GM12878 (cell line): ENCODE measurements at regions not wholly inside any gene's neighbourhood (a gene's known extent, or its start where the extent isn't known, plus 50 kb on each side); places are given as distances from the start of the nearest gene placed in this dataset.

ENCODE experiments used
- ATAC-seq: fragments of 200-7000 bp; cut with Tn5 transposase; 3 replicates; pipeline ENCODE4 v1.9.1; 2020; ENCODE audit warnings: mild to moderate bottlenecking, moderate library complexity
- BruUV-seq: library from RNA; stranded (reverse); fragments of 400-500 nt; replicated peaks from 2 replicates; lab custom pipeline; 2021; lab: Mats Ljungman, UMichigan
- CTCF ChIA-PET: fragments of 300-600 bp; sonication (Branson Sonifier 250); formaldehyde crosslinking; extraction: SDS; loops from one replicate; lab custom pipeline; 2021; ENCODE audit warnings: inconsistent platforms; lab: Yijun Ruan, JAX
- POLR2A ChIA-PET: fragments of 350-600 bp; formaldehyde crosslinking; extraction: SDS; loops from one replicate; lab custom pipeline; 2021; ENCODE audit warnings: inconsistent platforms; lab: Charles Lee
- RAD21 ChIA-PET: fragments of 300-600 bp; sonication (Branson Sonifier 250); formaldehyde crosslinking; loops from one replicate; lab custom pipeline; 2023; ENCODE audit warnings: antibody characterized with exemption; ENCODE audit not compliant: unreplicated experiment; lab: Charles Lee
- SMC1A ChIA-PET: fragments of 300-600 bp; sonication (Branson Sonifier 250); formaldehyde crosslinking; loops from one replicate; lab custom pipeline; 2023; ENCODE audit not compliant: unreplicated experiment, uncharacterized antibody; lab: Charles Lee
- DNase-seq: peaks from one replicate; pipeline ENCODE4 v3.0.0-alpha.2; 2011; ENCODE audit warnings: low read depth, low spot score
- FAIRE-seq: peaks from 3 replicates; lab custom pipeline; 2011; peaks lifted over from hg19 to GRCh38; lab: Jason Lieb, UNC
- H2AFZ ChIP-seq: 2 replicates; pipeline ENCODE4 v1.6.0; 2011; ENCODE audit warnings: low read depth, low read length, control low read depth; ENCODE audit not compliant: control insufficient read depth
- H3K27ac ChIP-seq: 2 replicates; pipeline ENCODE4 v1.5.1; 2011; ENCODE audit warnings: control low read depth; ENCODE audit not compliant: control insufficient read depth, insufficient read depth
- H3K27me3 ChIP-seq, 2 experiments: replicated peaks in 1 of 2; 2 replicates each; pipeline versions ENCODE4 v1.6.0 to v1.6.1; 2011; ENCODE audit warnings: low read length in 1 of 2; ENCODE audit not compliant: control insufficient read depth in 2 of 2, insufficient read depth in 2 of 2
- H3K36me3 ChIP-seq, 2 experiments: 2 replicates each; pipeline ENCODE4 v1.5.1; 2011; ENCODE audit warnings: low read length in 1 of 2; ENCODE audit not compliant: control insufficient read depth in 2 of 2, insufficient read depth in 2 of 2
- H3K4me1 ChIP-seq: 2 replicates; pipeline ENCODE4 v1.6.1; 2011; ENCODE audit warnings: mild to moderate bottlenecking, low read length, moderate library complexity, mixed read lengths; ENCODE audit not compliant: control insufficient read depth, insufficient read depth
- H3K4me2 ChIP-seq: 2 replicates; pipeline ENCODE4 v1.6.0; 2011; ENCODE audit warnings: control low read depth; ENCODE audit not compliant: control insufficient read depth, insufficient read depth
- H3K4me3 ChIP-seq: fragments of 200-600 bp; sonication (generic); 2 replicates; pipeline ENCODE4 v1.5.1; 2016
- H3K79me2 ChIP-seq: 2 replicates; pipeline ENCODE4 v1.6.0; 2011; ENCODE audit warnings: low read length; ENCODE audit not compliant: control insufficient read depth, insufficient read depth
- H3K9ac ChIP-seq: 2 replicates; pipeline ENCODE4 v1.8.0; 2011; ENCODE audit warnings: low read length, control low read depth, mixed read lengths; ENCODE audit not compliant: control insufficient read depth, insufficient read depth
- H3K9me3 ChIP-seq: replicated peaks from 3 replicates; pipeline ENCODE4 v1.5.1; 2011; ENCODE audit warnings: mild to moderate bottlenecking, low read length; ENCODE audit not compliant: control insufficient read depth, insufficient read depth
- H4K20me1 ChIP-seq: 2 replicates; pipeline ENCODE4 v1.6.0; 2011; ENCODE audit not compliant: control insufficient read depth, insufficient read depth
- ASH2L ChIP-seq: fragments of 300-600, 200-600 bp; sonication (generic); IDR thresholded peaks from 2 replicates; pipeline ENCODE4 v1.6.1; 2017; ENCODE audit warnings: low read depth, mild to moderate bottlenecking, borderline replicate concordance
- CBFB ChIP-seq: IDR thresholded peaks from 2 replicates; pipeline ENCODE4 v1.6.1; 2016; ENCODE audit warnings: antibody characterized with exemption, low read depth
- CHD1 ChIP-seq: IDR thresholded peaks from 2 replicates; pipeline ENCODE4 v1.6.1; 2012; ENCODE audit warnings: low read depth, low read length, improper control_type of control experiment
- IKZF1 ChIP-seq: fragments of 450-650 bp; conservative IDR thresholded peaks from 2 replicates; pipeline ENCODE4 v1.6.1; 2017; ENCODE audit warnings: antibody characterized with exemption, mild to moderate bottlenecking
- IKZF2 ChIP-seq, 2 experiments: fragments of 450-650 bp; IDR thresholded peaks; 2 replicates each; pipeline ENCODE4 v1.6.1; 2017; ENCODE audit warnings: mild to moderate bottlenecking in 2 of 2, moderate library complexity in 2 of 2
- NBN ChIP-seq: fragments of 450-650 bp; IDR thresholded peaks from 2 replicates; pipeline ENCODE4 v1.6.1; 2016
- WGBS: methylation state at CpG from one replicate; pipeline ENCODE4 v1.1.6; 2016; ENCODE audit warnings: low lambda C conversion rate; ENCODE audit not compliant: insufficient replicate concordance, insufficient coverage; ENCODE audit errors: missing lambda C conversion rate; 5-methylcytosine and 5-hydroxymethylcytosine counted together
- in situ Hi-C: fragments of 300-500 bp; cut with MboI; formaldehyde crosslinking; loops from 9 replicates; pipeline ENCODE4 v1.14.3; 2018; ENCODE audit warnings: mixed read lengths
- intact Hi-C: fragments of 100-400 bp; cut with micrococcal nuclease; formaldehyde crosslinking; loops from one replicate; pipeline ENCODE4 v1.14.2; 2022; ENCODE audit not compliant: unreplicated experiment
- TF ChIP-seq, protein P1 (sequence below): fragments of 450-650 bp; IDR thresholded peaks from 2 replicates; pipeline ENCODE4 v1.6.1; 2017; ENCODE audit warnings: mild to moderate bottlenecking, moderate library complexity
- TF ChIP-seq, protein P2 (sequence below): fragments of 150-350 bp; IDR thresholded peaks from 2 replicates; pipeline ENCODE4 v1.6.1; 2014; ENCODE audit warnings: mild to moderate bottlenecking, low read depth, low read length

DNA sequence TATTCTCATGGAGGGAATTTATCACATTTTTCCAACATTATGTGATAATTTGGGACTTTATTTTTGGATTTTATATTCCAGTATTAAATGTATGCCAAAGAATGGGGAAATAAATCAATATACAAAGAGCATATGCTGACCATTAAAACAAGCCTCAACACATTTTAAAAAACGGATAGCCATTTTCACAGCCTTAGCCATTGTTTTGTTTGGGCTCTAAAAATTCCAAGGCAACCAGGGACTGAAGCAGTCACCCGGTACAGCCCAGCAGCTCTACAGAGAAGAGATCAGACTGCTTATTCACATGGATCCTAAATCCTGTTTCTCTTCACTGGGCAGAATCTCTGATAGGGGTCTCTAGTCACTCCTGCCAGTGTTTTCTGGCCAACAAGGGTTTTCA lies 150.2 kb upstream of the OGFRL1 start:
- Histone ChIP-seq H3K27ac (no peak overlapping the region), H3K4me1 (no peaks in the 10 kb centered on the region), H3K36me3 (no peaks in the 10 kb centered on the region), H3K79me2 (no peaks in the 10 kb centered on the region), H3K4me3 (no peak overlapping the region), H3K27me3 (no peaks in the 10 kb centered on the region), H4K20me1 (no peaks in the 10 kb centered on the region), H3K4me2 (no peak overlapping the region), H2AFZ (no peak overlapping the region), H3K9me3 (no peaks in the 10 kb centered on the region), H3K9ac (no peak overlapping the region)
- FAIRE-seq (no peak), ATAC-seq (no peak), DNase-seq (no peak)
- TF ChIP-seq, protein P1, sequence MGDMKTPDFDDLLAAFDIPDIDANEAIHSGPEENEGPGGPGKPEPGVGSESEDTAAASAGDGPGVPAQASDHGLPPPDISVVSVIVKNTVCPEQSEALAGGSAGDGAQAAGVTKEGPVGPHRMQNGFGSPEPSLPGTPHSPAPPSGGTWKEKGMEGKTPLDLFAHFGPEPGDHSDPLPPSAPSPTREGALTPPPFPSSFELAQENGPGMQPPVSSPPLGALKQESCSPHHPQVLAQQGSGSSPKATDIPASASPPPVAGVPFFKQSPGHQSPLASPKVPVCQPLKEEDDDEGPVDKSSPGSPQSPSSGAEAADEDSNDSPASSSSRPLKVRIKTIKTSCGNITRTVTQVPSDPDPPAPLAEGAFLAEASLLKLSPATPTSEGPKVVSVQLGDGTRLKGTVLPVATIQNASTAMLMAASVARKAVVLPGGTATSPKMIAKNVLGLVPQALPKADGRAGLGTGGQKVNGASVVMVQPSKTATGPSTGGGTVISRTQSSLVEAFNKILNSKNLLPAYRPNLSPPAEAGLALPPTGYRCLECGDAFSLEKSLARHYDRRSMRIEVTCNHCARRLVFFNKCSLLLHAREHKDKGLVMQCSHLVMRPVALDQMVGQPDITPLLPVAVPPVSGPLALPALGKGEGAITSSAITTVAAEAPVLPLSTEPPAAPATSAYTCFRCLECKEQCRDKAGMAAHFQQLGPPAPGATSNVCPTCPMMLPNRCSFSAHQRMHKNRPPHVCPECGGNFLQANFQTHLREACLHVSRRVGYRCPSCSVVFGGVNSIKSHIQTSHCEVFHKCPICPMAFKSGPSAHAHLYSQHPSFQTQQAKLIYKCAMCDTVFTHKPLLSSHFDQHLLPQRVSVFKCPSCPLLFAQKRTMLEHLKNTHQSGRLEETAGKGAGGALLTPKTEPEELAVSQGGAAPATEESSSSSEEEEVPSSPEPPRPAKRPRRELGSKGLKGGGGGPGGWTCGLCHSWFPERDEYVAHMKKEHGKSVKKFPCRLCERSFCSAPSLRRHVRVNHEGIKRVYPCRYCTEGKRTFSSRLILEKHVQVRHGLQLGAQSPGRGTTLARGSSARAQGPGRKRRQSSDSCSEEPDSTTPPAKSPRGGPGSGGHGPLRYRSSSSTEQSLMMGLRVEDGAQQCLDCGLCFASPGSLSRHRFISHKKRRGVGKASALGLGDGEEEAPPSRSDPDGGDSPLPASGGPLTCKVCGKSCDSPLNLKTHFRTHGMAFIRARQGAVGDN = no peak
- POLR2A ChIA-PET = no interaction called here
- CTCF ChIA-PET = no interaction called here
- SMC1A ChIA-PET = no interaction called here
- in situ Hi-C loops (no loop called here), intact Hi-C loops (no loop called here)
- RAD21 ChIA-PET = no interaction called here
- 20% methylated on average over 2 of the region's 2 CpGs for WGBS
- BruUV-seq = no TSS peak

DNA sequence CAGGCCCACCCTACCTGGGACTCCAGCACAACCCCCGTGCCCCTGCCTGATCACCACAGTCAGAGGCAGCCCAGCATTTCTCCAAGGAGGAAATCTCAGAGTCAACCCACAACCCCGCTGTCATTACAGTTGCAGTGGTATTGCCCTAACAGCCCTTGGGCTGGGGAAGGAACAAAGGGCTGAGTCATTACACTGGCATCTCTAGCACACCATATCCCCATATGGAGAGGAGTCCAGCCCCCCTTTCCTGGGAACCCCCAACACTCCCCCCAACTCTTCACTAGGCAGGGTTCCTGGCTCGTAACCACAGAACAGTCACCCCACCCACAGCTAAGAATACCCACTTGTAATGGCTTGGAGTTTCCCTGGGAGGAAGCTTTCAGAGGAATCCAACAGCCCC lies 149.4 kb upstream of the OGFRL1 start:
- RAD21 ChIA-PET = interaction anchor here (0.6 kb wide), 1 partner anchor 244 kb away, joined by 3 read pairs; no protein-coding TSS in a partner anchor
- intact Hi-C loops = no loop called here

More for the DNA sequence above, 149.4 kb upstream of the OGFRL1 start:
- Histone ChIP-seq H3K4me3 (no peak overlapping the region), H3K9ac (no peak overlapping the region), H3K27ac (no peak overlapping the region), H2AFZ (no peak overlapping the region), H3K27me3 (no peaks in the 10 kb centered on the region), H3K79me2 (no peaks in the 10 kb centered on the region), H3K36me3 (no peaks in the 10 kb centered on the region), H3K9me3 (no peaks in the 10 kb centered on the region), H4K20me1 (no peaks in the 10 kb centered on the region), H3K4me2 (no peak overlapping the region), H3K4me1 (no peaks in the 10 kb centered on the region)
- POLR2A ChIA-PET = interaction anchor here (0.6 kb wide), 1 partner anchor 35 kb away, joined by 3 read pairs; no protein-coding TSS in a partner anchor
- BruUV-seq = no TSS peak
- in situ Hi-C loops = no loop called here
- DNase-seq (no peak), FAIRE-seq (no peak), ATAC-seq (no peak)
- CTCF ChIA-PET = no interaction called here
- TF ChIP-seq IKZF2 (IDR thresholded peaks at IDR 0.05) (no peak), CBFB (no peak), NBN (no peak), CHD1 (no peak), IKZF1 (no peak), ASH2L (no peak)
- TF ChIP-seq, protein P2, sequence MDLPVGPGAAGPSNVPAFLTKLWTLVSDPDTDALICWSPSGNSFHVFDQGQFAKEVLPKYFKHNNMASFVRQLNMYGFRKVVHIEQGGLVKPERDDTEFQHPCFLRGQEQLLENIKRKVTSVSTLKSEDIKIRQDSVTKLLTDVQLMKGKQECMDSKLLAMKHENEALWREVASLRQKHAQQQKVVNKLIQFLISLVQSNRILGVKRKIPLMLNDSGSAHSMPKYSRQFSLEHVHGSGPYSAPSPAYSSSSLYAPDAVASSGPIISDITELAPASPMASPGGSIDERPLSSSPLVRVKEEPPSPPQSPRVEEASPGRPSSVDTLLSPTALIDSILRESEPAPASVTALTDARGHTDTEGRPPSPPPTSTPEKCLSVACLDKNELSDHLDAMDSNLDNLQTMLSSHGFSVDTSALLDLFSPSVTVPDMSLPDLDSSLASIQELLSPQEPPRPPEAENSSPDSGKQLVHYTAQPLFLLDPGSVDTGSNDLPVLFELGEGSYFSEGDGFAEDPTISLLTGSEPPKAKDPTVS = no peak
- WGBS = 21% methylated on average over 3 of the region's 3 CpGs
- SMC1A ChIA-PET = no interaction called here
